A673 (cell line): ENCODE measurements at regions not wholly inside any gene's neighbourhood (a gene's known extent, or its start where the extent isn't known, plus 50 kb on each side); places are given as distances from the start of the nearest gene placed in this dataset.

ENCODE experiments used
- CTCF ChIP-seq: fragments of 300-800, 200-600 bp; sonication (generic); conservative IDR thresholded peaks from 2 replicates; pipeline ENCODE4 v1.5.1; 2017; ENCODE audit warnings: low read depth, mild to moderate bottlenecking, antibody characterized with exemption, low read length, moderate library complexity, mixed read lengths
- EZH2 ChIP-seq: fragments of 200-600 bp; sonication (generic); IDR thresholded peaks from 2 replicates; pipeline ENCODE4 v1.6.1; 2017; ENCODE audit warnings: borderline replicate concordance, low read depth, mild to moderate bottlenecking, mixed read lengths, antibody characterized with exemption, low read length; ENCODE audit not compliant: poor library complexity, severe bottlenecking

- TF ChIP-seq CTCF (no peak), EZH2 (no peak)
Observed at GRCh38 chr1:237962985-237963384, 72.3 kb upstream of the ZP4 start.
